Astrocyte (in vitro differentiated cells and primary cell): ENCODE measurements at regions not wholly inside any gene's neighbourhood (a gene's known extent, or its start where the extent isn't known, plus 50 kb on each side); places are given as distances from the start of the nearest gene placed in this dataset.
"Not testable (repeated sequence)": the region's sequence is repeated elsewhere in the genome, so short reads cannot be mapped to it uniquely, and the experiment has no call there.

Experiments
- DNase-seq: peaks from one replicate; pipeline ENCODE4 v3.0.0-alpha.2; 2010; ENCODE audit warnings: low read depth
- FAIRE-seq: peaks from 2 replicates; lab custom pipeline; 2011; peaks lifted over from hg19 to GRCh38; lab: Jason Lieb, UNC
- H2AFZ ChIP-seq: 2 replicates; pipeline ENCODE4 v1.6.0; 2012; ENCODE audit warnings: low read depth, low read length, inconsistent platforms
- H3K27ac ChIP-seq: 2 replicates; pipeline ENCODE4 v1.5.1; 2011; ENCODE audit warnings: low read depth, low read length, inconsistent platforms
- H3K27me3 ChIP-seq: 2 replicates; pipeline ENCODE4 v1.6.0; 2011; ENCODE audit warnings: low read length, inconsistent platforms; ENCODE audit not compliant: insufficient read depth
- H3K36me3 ChIP-seq: 2 replicates; pipeline ENCODE4 v1.5.1; 2011; ENCODE audit warnings: low read length, inconsistent platforms; ENCODE audit not compliant: insufficient read depth
- H3K4me1 ChIP-seq: 2 replicates; pipeline ENCODE4 v1.5.1; 2011; ENCODE audit warnings: low read length, inconsistent platforms; ENCODE audit not compliant: insufficient read depth
- H3K4me2 ChIP-seq: 2 replicates; pipeline ENCODE4 v1.6.0; 2012; ENCODE audit warnings: low read length, inconsistent platforms
- H3K4me3 ChIP-seq: 2 replicates; pipeline ENCODE4 v1.5.1; 2011; ENCODE audit warnings: low read depth, mild to moderate bottlenecking, low read length, inconsistent platforms; ENCODE audit not compliant: insufficient read depth
- H3K79me2 ChIP-seq: 2 replicates; pipeline ENCODE4 v1.6.0; 2012; ENCODE audit warnings: mild to moderate bottlenecking, low read length, inconsistent platforms; ENCODE audit not compliant: insufficient read depth
- H3K9ac ChIP-seq: 2 replicates; pipeline ENCODE4 v1.6.0; 2012; ENCODE audit warnings: mild to moderate bottlenecking, low read length, inconsistent platforms
- H3K9me3 ChIP-seq: 2 replicates; pipeline ENCODE4 v1.5.1; 2012; ENCODE audit warnings: low read depth, mild to moderate bottlenecking, low read length, inconsistent platforms; ENCODE audit not compliant: insufficient read depth
- H4K20me1 ChIP-seq: 2 replicates; pipeline ENCODE4 v1.6.0; 2012; ENCODE audit warnings: low read length, inconsistent platforms; ENCODE audit not compliant: insufficient read depth
- H3K27ac Mint-ChIP-seq: one replicate; pipeline ENCODE4 v1.8.0; 2021; ENCODE audit warnings: mild to moderate bottlenecking, mixed read lengths; ENCODE audit not compliant: unreplicated experiment
- H3K27me3 Mint-ChIP-seq: one replicate; pipeline ENCODE4 v1.8.0; 2021; ENCODE audit warnings: low read depth, mixed read lengths; ENCODE audit not compliant: unreplicated experiment
- H3K36me3 Mint-ChIP-seq: one replicate; pipeline ENCODE4 v1.8.0; 2021; ENCODE audit warnings: low read depth, mixed read lengths; ENCODE audit not compliant: unreplicated experiment
- H3K4me1 Mint-ChIP-seq: one replicate; pipeline ENCODE4 v1.8.0; 2021; ENCODE audit warnings: low read depth, mixed read lengths; ENCODE audit not compliant: unreplicated experiment
- H3K4me3 Mint-ChIP-seq: one replicate; pipeline ENCODE4 v1.8.0; 2021; ENCODE audit warnings: mild to moderate bottlenecking, moderate library complexity, mixed read lengths; ENCODE audit not compliant: unreplicated experiment
- H3K9me3 Mint-ChIP-seq: one replicate; pipeline ENCODE4 v1.8.0; 2021; ENCODE audit warnings: mild to moderate bottlenecking, mixed read lengths; ENCODE audit not compliant: unreplicated experiment
- CTCF ChIP-seq: IDR thresholded peaks from 2 replicates; pipeline ENCODE4 v1.5.1; 2011; ENCODE audit warnings: low read depth, mild to moderate bottlenecking, inconsistent platforms, low read length, moderate library complexity; ENCODE audit not compliant: insufficient read depth
- EZH2 ChIP-seq: IDR thresholded peaks from 2 replicates; pipeline ENCODE4 v1.6.1; 2012; ENCODE audit warnings: mild to moderate bottlenecking, low read length, inconsistent platforms; ENCODE audit not compliant: insufficient read depth

GRCh38 chr5:68688547-68688946 lies 405.3 kb upstream of the SLC30A5 start:
- FAIRE-seq (no peak), DNase-seq (no peak)
- no peak overlapping the region for H3K27ac Mint-ChIP-seq
- no peaks in the 10 kb centered on the region for H3K27me3 ChIP-seq
- H3K9ac ChIP-seq, result no peak overlapping the region
- H3K4me2 ChIP-seq, result no peak overlapping the region
- H3K36me3 Mint-ChIP-seq, result peaks cover 2% of the 10 kb centered on the region
- H3K9me3 ChIP-seq, result no peaks in the 10 kb centered on the region
- no peaks in the 10 kb centered on the region for H3K79me2 ChIP-seq
- H3K36me3 ChIP-seq, result no peaks in the 10 kb centered on the region
- H3K4me3 Mint-ChIP-seq, result no peak overlapping the region
- no peak overlapping the region for H3K27ac ChIP-seq
- peaks cover 8% of the 10 kb centered on the region for H3K9me3 Mint-ChIP-seq
- H3K27me3 Mint-ChIP-seq, result no peaks in the 10 kb centered on the region
- TF ChIP-seq EZH2 (no peak), CTCF (no peak)
- H4K20me1 ChIP-seq, result no peaks in the 10 kb centered on the region
- no peak overlapping the region for H2AFZ ChIP-seq
- peaks cover under 1% of the 10 kb centered on the region for H3K4me1 ChIP-seq
- H3K4me3 ChIP-seq, result no peak overlapping the region
- peaks cover 4% of the 10 kb centered on the region for H3K4me1 Mint-ChIP-seq

DNA sequence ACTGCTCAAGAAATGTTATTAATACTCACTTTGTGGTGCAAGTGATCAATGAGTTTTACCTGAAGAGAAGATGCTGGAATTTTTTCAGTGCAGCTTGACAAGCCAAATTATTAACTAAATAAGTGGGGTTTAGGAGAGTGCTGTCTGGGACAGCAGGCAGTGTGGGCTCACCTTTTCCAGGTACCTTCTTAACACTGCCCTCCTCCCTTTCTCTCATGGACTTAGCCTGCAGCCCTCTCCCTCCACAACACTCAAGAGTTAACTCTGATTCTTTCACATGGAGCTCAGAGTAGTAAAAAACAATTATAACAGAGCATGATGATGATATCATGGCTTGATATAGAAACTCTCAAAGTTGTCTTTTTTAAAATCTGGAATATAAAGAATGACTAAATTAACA lies 404.8 kb upstream of the SLC30A5 start:
- no peak overlapping the region for H3K27ac Mint-ChIP-seq
- Histone ChIP-seq H4K20me1 (no peaks in the 10 kb centered on the region), H3K4me1 (no peaks in the 10 kb centered on the region), H3K79me2 (no peaks in the 10 kb centered on the region), H3K9ac (no peak overlapping the region), H3K4me3 (no peak overlapping the region), H3K9me3 (no peaks in the 10 kb centered on the region), H3K27me3 (no peaks in the 10 kb centered on the region), H3K4me2 (no peak overlapping the region), H3K36me3 (no peaks in the 10 kb centered on the region), H3K27ac (no peak overlapping the region), H2AFZ (no peak overlapping the region)
- no peak overlapping the region for H3K4me3 Mint-ChIP-seq
- H3K27me3 Mint-ChIP-seq, result no peaks in the 10 kb centered on the region
- H3K9me3 Mint-ChIP-seq, result peaks cover 8% of the 10 kb centered on the region
- peaks cover under 1% of the 10 kb centered on the region for H3K4me1 Mint-ChIP-seq
- FAIRE-seq (no peak), DNase-seq (no peak)
- peaks cover 2% of the 10 kb centered on the region for H3K36me3 Mint-ChIP-seq
- TF ChIP-seq CTCF (no peak), EZH2 (no peak)

DNA sequence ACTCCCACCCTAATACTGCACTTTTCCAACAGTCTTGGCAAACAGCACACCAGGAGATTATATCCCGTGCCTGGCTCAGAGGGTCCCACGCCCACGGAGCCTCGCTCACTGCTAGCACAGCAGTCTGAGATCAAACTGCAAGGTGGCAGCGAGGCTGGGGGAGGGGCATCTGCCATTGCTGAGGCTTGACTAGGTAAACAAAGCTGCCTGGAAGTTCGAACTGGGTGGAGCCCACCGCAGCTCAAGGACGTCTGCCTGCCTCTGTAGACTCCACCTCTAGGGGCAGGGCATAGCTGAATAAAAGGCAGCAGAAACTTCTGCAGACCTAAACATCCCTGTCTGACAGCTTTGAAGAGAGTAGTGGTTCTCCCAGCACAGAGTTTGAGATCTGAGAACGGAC lies 401.9 kb upstream of the SLC30A5 start:
- H3K4me1 Mint-ChIP-seq, H2AFZ ChIP-seq, H3K9me3 ChIP-seq, DNase-seq, H4K20me1 ChIP-seq, H3K27ac Mint-ChIP-seq, H3K9ac ChIP-seq, H3K27me3 Mint-ChIP-seq, H3K4me3 ChIP-seq, FAIRE-seq, H3K79me2 ChIP-seq, H3K27ac ChIP-seq, H3K4me3 Mint-ChIP-seq, H3K27me3 ChIP-seq, H3K36me3 Mint-ChIP-seq, H3K4me2 ChIP-seq, H3K4me1 ChIP-seq, H3K36me3 ChIP-seq: not testable (repeated sequence)
- peaks cover 12% of the 10 kb centered on the region for H3K9me3 Mint-ChIP-seq
